ENCODE measurements at regions not wholly inside any gene's neighbourhood (a gene's known extent, or its start where the extent isn't known, plus 50 kb on each side); places are given as distances from the start of the nearest gene placed in this dataset.
A peak's percentile ranks its signal among the peaks of the same experiment; 100 is the strongest.

DNA sequence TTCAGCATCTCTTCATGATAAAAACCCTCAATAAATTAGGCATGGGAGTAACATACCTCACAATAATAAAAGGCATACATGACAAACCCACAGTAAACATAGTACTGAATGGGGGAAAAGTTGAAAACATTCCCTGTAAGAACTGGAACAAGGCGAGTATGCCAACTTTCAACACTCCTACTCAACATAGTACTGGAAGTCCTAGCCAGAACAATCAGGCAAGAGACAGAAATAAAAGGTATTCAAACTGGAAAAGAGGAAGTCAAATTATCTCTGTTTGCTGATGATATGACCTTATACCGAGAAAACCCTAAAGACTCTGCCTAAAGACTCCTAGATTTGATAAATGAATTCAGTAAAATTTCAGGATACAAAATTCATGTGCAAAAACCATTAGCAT lies 167.6 kb downstream of the TMEM38B start:
- no peak for DNase-seq

DNA sequence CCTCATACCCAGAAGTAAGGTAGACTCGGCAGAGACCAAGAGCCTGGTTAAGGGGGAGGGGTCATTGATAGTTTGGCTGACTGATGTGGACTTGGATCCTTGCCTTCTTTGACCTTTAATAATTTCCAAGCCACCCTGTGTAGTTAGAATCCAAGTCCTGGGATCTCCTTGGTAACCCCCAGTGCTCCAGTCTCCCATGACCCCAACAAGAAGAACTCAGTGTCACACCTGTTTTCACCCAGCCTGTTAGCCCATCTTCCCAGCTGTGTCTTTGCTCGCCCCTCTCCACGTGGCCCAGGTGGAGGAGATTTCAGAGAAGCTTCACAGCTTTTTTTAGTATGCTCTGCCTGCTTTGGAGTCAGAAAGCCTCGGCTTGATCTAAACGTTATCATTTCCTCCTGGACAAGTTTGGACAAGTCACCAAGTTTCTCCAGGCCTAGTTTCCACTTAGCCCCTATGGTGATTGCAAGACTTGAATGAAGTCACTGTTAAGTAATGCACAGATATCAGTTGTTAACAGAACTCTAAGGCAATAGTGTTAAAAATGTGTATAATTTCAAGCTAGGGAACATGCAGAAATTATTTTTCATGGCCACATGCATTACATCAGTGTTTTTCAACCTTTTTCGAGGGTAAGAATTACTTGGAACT lies 170.0 kb downstream of the TMEM38B start:
- DNase-seq: no peak

DNA sequence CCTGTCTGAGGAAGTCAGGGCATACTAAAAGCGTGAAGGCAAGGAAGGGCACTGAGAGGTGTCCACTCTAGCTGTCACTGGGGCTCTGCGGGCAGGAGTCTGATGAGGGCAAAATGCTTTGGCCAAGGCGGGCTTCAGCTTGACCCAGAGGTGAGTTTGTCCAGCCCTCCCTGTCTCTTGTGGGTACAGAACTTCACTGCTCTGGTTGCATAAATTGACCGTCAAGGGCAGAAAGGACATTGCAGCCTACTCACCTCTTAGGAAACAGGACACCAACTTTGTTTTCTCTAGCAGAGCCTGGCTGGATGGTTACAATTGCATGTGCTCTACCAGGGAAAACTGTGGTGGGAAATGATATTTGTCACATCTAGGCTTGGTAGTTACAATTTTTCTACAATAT lies 170.9 kb downstream of the TMEM38B start:
- DNase-seq: no peak

DNA sequence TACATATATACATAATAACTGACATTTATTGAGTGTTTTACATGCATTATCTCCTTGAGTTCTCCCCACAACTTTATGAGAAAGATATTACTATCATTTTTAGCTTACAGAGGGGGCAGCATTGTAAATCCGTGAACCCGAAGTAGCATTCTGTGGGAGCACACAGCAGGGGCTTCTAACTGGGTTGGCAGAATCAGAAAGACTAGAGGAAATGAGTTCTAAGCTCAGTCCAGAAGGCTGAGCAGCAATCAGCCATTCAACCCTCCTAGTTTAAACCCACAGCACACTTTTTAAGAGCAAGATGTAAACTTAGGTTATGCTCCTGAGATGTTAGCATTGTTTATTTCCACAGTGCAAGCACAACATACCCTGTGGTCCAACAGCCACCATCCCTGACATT lies 177.2 kb downstream of the TMEM38B start:
- no peak for DNase-seq

DNA sequence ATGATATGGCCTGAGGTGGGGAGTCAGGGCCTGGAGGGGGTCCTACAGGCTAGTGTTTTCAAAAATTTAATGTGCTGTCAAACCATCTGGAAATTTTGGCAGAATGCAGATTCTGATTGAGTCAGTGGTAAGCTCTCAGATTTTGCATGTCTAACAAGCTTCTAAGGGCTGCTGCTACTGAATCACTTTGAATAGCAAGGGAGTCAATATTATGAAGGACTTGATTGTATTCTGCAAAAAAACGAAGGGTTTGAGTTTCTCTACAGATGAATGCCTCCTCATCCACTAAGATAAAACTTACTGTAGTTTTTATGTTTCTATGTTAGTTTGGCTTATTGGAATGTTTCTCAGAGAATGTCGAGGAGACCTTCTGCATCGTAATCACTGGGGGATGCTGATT lies 179.5 kb downstream of the TMEM38B start:
- DNase-seq: no peak

DNA sequence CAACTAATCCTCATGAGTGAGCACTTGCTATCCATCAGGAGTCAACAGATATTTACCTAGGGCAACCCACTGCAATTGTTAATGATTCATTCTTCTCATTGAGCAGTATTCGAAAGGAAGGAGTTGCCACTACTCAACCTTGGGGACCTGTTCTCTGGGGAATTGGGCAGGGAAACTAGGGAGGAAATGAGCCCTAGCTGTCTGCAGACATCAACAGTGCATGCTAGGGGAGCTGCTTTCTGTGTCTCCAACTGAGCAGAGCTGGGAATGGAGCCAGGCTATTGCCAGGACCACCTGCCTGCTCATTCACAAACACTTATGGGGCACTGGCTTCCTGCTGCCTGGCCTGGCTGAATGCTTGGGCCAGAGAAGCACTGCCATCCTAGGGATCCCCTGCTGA lies 183.4 kb downstream of the TMEM38B start:
- no peak for DNase-seq

DNA sequence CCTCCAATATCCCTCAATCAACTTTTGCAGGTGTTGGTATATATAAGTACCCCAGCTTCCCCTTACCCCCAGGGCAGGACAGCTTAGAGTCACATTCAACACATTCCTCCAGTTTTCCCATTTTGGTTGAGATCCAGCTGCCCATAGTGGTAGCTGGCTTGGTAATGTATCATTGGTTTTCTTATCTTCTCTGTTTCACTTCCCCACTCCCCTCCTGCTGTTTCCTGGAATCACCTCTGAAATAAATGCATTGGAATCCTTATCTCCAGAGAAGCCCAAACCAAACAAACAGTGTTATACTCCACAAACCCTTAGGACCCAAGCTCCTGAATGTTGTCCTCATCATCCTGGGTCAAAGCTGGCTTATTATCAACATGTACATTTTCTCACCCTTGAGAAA lies 184.8 kb downstream of the TMEM38B start:
- DNase-seq: no peak

DNA sequence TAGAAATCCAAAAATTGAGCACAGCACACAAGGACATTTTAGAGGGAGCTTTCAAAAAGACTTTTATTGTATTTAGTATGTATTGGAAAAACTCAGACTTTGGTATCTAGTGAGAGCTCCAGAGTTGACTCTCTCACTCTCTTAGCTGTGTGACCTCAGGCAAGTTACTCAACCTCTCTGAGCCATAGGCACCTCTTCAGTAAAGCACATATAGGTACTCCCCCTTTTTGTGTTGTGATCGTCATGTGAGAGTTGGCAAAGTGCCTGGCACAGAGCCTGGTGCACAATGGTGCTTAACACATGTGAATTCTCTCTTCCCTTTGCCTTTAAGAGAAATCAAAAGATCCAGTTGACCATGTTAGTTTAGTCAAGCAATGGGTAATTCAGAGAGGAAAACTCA lies 186.2 kb downstream of the TMEM38B start:
- no peak for DNase-seq

DNA sequence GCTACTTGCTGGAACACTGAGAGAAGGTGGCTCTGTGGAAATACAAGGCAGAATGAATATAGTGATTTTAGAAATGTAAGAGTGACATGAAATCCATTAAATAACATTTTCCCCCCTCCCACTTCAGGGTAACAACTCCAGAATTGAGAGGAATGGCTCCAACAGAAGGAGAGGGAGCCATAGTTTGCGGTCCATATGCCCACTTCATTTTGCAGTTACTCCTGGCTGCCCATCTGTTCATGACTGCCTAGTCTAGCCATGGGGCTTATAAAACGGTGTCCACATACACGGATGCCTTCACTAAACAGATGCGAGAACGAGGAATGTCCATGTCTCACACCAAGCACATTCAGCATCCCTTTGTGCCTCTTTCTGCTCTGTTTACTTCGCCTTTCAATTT lies 186.7 kb downstream of the TMEM38B start:
- no peak for DNase-seq

DNA sequence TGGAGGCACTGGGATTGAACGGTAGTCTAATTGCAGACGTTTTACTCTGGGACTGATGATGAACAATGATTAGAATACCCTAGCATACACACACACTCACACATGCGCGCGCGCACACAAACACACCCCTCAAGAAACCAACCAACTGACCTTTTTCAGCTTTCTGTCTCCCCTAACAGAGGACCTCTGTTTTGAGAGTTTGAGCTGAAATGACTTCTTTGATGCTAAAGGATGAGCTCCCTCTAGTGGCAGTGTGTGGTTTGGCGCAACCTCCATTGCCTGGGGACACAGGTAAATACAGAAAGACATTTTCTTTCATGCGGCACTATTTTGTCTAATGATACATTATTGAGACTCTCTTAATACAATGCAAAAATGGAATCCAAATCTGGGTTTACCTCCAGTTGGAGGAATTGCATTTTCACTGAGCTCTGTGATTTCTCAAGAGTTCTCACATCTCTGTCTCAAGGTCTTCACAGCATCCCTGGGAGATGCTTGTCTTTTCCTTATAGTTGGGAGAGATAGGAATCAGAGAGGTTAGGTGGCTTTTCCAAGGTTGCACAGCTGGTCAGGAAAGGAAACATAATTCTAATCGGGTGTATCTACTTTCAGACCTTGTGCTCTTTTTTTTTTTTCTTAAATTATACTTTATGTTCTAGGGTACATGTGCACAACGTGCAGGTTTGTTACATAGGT lies 187.5 kb downstream of the TMEM38B start:
- peak; percentile 47 for DNase-seq

DNA sequence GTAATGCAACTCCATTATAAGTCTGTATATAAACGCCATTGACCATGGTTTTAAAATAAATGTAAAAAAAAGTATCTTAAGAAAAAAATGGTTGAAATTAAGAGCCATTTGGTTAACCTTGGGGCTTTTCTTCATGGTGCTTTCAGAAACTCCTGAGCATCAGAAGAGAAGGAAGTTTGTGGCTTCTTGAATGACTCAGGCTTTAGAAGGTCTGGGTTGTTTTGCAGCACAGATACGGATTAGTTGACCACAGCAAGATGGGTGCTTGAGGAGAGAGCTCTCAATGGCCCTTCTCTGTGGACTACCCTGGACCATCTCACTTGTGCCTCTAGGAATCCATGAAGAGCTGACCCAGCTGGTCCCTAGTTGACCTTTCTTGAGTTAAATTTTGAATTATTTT lies 189.5 kb downstream of the TMEM38B start:
- no peak for DNase-seq

DNA sequence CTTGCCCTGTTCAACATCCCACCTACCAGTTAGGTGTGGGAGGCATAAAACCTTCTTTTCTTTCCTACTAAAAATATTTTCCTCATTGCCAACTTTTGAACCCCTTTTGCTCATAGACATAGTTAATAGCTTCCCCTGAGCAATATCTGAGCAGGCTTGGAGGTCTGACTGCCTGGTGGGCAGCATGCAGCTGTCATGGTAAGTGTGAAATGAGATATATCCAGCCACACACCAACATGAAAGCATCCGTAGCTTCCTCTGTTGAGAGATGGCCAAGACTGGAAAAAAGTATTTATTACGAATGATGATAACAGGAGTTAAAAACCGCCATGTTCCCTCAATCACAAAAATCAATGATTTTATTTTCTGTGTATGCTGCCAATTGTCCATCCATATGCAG lies 190.1 kb downstream of the TMEM38B start:
- no peak for DNase-seq

DNA sequence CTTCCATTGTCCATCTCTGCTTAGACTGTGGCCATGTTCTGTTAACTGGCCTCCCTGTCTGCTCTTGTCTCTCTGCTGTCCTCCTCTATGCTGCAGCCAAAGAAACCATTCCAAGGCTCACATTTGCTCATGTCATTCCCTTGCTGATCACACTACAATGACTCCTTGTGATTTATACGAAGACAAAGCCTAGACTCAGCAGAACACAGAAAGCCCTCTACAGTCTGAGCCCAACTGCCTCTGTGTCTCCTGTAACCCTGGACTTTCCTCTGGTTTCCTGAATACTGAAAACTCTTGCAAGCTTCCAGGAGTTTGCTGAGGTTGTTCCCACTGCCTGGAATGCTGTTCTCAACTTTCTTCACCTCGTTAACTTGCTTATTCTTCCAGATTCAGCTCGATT lies 191.8 kb downstream of the TMEM38B start:
- DNase-seq: no peak

DNA sequence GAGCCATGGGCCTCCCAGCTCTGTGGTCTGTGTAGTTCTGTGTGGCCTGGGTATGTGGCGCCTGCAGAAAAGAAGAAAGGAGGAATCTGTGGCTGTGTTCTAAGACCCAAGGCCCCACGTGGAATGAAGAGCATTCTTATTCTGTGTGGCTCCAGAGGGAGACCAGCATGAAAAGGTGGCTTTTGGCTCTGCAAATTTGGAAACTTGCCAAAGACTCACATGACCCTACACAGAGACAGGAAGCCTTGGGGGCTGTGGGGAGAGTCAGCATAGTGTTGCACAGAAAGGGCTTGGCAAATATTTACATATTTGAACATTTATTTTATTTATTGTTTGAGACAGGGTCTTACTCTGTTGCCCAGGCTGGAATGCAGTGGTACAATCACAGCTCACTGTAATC lies 193.3 kb downstream of the TMEM38B start:
- no peak for DNase-seq

DNA sequence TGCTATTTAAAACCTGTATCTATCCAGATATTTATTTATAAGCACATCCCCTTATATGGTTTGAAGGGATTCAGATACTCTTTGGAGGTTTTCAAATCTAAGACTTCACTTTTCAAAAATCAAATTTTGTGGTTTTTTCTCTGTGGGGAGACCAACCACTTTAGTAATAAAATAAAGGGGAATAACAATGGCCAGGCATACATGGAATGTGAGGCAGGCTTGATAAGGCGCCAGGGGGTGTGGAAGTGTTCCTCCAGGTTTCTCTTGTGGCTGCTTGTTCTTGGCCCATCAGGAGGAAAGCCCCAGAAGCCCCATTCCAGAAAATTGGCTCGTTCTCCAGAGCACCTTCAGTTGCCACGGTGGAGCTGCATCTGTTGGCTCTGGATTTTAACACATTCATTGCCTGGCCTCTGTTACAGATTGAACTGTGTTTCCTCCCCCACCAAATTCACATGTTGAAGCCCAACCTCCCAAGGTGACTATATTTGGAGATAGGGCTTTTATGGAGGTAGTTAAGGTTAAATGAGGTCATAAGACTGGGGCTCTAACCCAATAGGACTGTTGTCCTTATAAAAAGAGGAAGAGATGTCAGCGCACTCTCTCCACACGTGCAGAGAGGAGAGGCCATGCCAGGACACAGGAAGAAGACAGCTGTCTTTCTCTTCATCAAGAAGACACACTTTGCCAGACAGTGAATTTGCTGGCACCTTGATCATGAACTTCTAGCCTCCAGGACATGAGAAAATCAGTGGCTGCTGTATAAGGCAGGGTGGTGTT lies 195.9 kb downstream of the TMEM38B start:
- DNase-seq: peak; percentile 29

DNA sequence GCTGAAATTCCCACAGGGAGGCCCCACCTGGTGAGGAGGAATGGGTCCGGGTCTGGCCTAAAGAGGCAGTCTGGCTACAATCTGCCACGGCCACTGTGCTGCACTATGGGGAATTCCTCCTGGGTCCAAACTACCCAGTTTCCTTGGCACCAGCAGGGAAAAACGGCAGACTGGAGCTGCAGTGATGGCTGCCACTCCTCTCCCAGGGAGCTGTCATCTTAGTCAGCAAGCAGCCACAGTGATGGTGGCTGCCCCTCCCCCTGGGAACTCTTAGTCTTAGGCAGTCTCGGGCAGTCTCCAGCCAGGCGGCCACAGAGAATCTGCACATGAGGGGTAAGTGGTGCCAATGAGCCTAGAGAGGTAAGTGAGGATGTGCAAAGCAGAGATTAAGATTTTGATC lies 205.8 kb downstream of the TMEM38B start:
- DNase-seq: no peak

DNA sequence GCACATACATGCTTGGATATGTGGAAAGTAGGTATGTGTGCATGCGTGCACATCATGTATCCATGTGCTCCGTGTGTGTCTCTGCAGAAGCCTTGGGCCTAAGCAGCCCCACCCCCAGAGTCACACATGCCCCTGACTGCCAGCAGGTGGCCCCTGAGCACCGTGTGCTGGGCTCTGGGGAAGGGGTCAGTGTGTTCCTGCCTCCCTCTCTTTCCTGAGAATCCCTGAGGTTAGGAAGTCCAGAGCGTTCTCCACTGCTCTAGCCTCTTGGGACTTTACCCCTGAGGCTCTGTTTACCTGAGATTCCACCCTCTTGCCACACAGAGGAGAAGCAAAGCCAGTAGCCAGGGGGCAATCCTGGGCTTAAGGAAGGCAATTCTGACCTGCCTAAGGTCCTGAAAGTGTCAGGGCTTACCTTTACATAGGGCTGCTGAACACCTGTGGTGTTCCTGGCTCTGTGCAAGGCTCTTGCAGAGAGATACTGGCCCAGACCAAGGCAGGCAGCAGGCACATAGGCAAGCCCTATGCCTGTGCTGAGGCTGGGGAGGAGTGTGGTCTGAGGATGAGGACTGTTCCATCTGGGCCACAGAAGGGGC lies 207.3 kb downstream of the TMEM38B start:
- peak; percentile 57 for DNase-seq

DNA sequence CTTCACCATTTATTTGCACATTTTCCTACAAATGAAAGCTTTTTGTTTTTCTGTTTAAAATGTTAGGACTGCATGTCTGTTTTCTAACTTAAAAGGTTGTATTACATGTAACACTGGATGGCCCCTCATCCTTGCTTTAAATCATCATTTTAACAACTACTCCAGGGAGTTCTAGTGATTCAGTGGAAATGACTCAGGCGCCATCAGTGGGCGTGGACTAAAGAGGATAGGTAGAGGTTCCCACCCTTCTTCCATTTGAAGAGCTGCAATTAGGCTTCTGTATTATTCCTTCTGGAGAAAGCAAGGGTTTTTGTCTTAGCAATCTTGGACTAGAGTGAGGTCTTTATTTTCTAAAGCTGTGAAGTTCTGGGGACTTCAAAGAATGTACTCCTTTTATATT lies 213.7 kb downstream of the TMEM38B start:
- peak; percentile 23 for DNase-seq

DNA sequence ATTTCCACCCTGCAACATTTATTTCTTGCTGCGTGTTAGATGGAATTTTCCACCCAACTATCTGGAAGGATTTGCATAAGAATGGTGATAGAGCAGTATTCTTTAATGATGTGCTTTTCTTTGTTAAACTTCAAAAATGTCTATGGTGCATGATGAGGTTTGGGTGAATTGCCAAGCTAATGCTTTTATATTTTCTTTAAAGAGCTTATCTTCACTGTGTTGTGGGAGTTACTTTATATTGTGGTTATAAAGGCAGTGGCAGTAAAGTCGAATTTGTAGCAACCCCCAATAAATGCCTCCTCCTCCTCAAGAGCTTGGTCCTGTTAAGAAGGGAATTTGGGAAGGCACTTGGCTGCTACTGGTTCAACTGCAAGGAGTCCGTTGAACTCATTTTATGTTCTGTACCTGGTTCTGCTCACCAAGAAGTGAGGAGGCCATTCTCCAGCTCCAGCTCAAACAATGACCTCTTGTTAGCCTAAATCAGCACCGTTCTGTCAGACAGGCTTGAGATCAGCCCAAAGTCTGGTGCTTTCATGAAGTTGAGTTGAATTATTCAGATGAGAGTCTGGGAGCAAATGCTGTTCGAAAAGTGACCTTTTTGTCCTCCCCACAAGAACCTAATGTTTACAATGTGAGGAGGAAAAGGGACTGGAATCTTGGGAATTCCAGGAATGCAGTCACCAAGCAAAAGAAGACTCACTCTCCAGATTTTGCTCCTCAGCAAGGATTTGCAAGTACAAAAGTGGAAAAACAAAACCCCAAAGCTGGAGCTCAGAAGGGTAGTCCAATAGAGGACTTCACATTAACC lies 217.0 kb downstream of the TMEM38B start:
- peak; percentile 69 for DNase-seq

DNA sequence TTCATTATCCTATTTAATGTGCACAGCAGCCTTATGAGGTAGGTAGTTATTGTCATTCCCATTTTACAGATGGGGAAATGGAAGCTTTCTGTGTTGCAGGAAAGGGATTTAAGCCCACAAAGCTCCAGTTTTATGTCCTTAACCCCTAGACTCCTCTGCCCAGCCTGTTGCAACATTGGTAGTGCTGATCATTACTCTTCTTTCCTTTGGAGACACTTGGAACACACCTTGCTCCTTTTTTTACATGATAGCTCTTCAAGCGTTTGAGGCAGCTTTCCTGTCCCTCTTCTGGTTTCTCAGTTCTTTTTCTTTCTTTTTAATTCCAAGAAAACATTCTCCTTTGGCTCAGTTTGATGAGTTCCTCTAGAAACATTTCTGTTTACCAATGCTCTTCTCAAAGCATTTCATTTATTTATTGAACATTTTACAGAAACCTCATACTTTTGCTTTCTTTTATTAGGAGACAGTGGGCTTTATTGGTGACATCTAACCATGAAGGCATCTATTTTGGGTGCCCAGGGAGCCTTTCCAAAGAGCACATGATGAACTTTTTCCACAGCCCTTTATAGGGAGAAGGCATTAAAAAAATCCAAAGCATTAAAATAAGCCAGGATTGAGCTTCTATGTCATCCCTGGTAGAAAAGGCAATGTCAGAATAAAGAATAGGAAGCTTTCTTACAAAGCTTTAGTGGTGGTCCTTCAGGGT lies 218.0 kb downstream of the TMEM38B start:
- no peak for DNase-seq

DNA sequence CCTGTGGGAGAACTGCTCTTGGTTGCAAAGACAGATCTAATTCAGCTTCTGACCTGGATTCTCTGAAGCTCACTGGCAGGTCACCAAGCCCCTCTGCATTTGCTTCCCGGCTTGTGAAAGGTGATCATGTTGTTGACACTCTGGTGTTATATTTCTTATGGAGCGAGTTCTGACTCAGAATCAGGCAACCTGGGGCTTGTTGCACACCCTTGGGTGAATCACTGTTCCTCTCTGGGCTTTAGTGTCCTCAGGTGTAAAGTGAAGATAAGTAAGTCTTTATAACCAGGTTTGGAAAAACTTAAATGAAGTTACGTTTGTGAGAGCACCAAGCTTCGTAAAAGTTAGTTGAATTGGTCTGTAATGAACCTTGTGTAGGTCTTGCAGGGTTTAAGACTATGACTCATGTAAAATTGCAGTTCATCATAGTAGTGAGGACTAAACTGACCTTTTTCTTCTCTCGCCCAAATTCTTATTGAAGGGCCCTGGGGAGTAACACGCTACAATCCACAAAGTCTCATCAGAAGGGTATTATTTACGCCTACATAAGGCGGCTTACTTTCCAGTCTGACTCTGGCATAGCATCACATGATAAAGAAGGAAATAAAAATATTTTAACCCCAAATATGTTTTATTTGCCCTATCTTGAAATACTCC lies 218.6 kb downstream of the TMEM38B start:
- no peak for DNase-seq

All from fibroblast of skin of right quadriceps (primary cell).